H1 (cell line): ENCODE measurements at regions not wholly inside any gene's neighbourhood (a gene's known extent, or its start where the extent isn't known, plus 50 kb on each side); places are given as distances from the start of the nearest gene placed in this dataset.

Source experiments
- CTCF ChIA-PET: fragments of 300-600 bp; sonication (Branson Sonifier 250); formaldehyde crosslinking; loops from one replicate; lab custom pipeline; 2021; ENCODE audit not compliant: partially characterized antibody; lab: Charles Lee
- POLR2A ChIA-PET: fragments of 300-600 bp; sonication (Branson Sonifier 250); formaldehyde crosslinking; loops from one replicate; lab custom pipeline; 2021; ENCODE audit warnings: inconsistent platforms; ENCODE audit not compliant: partially characterized antibody; lab: Charles Lee
- DNase-seq, 2 experiments: peaks; one replicate each; pipeline versions ENCODE4 v3.0.0 to v3.0.0-alpha.2; 2010 to 2022; ENCODE audit warnings: low spot score in 2 of 2, low read depth in 1 of 2, mixed read lengths in 1 of 2
- FAIRE-seq: peaks from 2 replicates; lab custom pipeline; 2011; peaks lifted over from hg19 to GRCh38; lab: Jason Lieb, UNC
- H2AFZ ChIP-seq: 2 replicates; pipeline ENCODE4 v1.8.1; 2012; ENCODE audit warnings: low read length, inconsistent platforms
- H2AK5ac ChIP-seq: 2 replicates; pipeline ENCODE4 v1.6.1; 2013; ENCODE audit warnings: low read depth, low read length
- H2BK120ac ChIP-seq: replicated peaks from 2 replicates; pipeline ENCODE3; 2013; ENCODE audit warnings: low read depth, low read length, inconsistent platforms
- H2BK12ac ChIP-seq: 2 replicates; pipeline ENCODE4 v1.6.1; 2013; ENCODE audit warnings: low read depth, low read length
- H2BK15ac ChIP-seq: 2 replicates; pipeline ENCODE4 v1.6.1; 2013; ENCODE audit warnings: low read length
- H2BK20ac ChIP-seq: 2 replicates; pipeline ENCODE4 v1.6.1; 2013; ENCODE audit warnings: low read length
- H2BK5ac ChIP-seq: 2 replicates; pipeline ENCODE4 v1.6.1; 2013; ENCODE audit warnings: low read depth, low read length
- H3K14ac ChIP-seq: 2 replicates; pipeline ENCODE4 v1.6.1; 2013; ENCODE audit warnings: inconsistent platforms; ENCODE audit not compliant: insufficient read length
- H3K18ac ChIP-seq: 2 replicates; pipeline ENCODE4 v1.6.1; 2013; ENCODE audit warnings: low read length; ENCODE audit errors: extremely low read depth
- H3K23ac ChIP-seq: 2 replicates; pipeline ENCODE4 v1.6.1; 2013; ENCODE audit warnings: inconsistent platforms; ENCODE audit not compliant: insufficient read length
- H3K23me2 ChIP-seq: 2 replicates; pipeline ENCODE4 v1.6.1; 2013; ENCODE audit warnings: low read depth, low read length
- H3K27ac ChIP-seq: 2 replicates; pipeline ENCODE4 v1.6.1; 2011; ENCODE audit warnings: low read depth, low read length, inconsistent platforms
- H3K27me3 ChIP-seq, 4 experiments: replicated peaks in 1 of 4; 1 replicate in 1 of 4; 2 replicates in 3 of 4; pipeline versions ENCODE4 v1.6.1 to v1.8.1; 2011 to 2013; ENCODE audit warnings: low read length in 3 of 4, mild to moderate bottlenecking in 3 of 4, inconsistent platforms in 2 of 4, mixed read lengths in 2 of 4, moderate library complexity in 1 of 4; ENCODE audit not compliant: control insufficient read depth in 3 of 4, insufficient read depth in 3 of 4; ENCODE audit errors: extremely low read depth in 1 of 4
- H3K36me3 ChIP-seq, 4 experiments: 2 replicates each; pipeline versions ENCODE4 v1.6.1 to v1.8.1; 2011 to 2013; ENCODE audit warnings: mild to moderate bottlenecking in 4 of 4, low read length in 3 of 4, moderate library complexity in 2 of 4, control low read depth in 1 of 4, inconsistent platforms in 1 of 4; ENCODE audit not compliant: insufficient read depth in 4 of 4, control insufficient read depth in 2 of 4
- H3K4ac ChIP-seq: replicated peaks from 2 replicates; pipeline ENCODE3; 2013; ENCODE audit warnings: low read length, low read depth, mixed read lengths, inconsistent platforms; ENCODE audit not compliant: insufficient read length
- H3K4me1 ChIP-seq, 4 experiments: replicated peaks in 1 of 4; 1 replicate in 1 of 4; 2 replicates in 3 of 4; pipeline versions ENCODE4 v1.6.1 to v1.8.1; 2011 to 2013; ENCODE audit warnings: low read length in 3 of 4, inconsistent platforms in 2 of 4, mixed read lengths in 1 of 4; ENCODE audit not compliant: insufficient read depth in 4 of 4, control insufficient read depth in 3 of 4
- H3K4me2 ChIP-seq, 2 experiments: 2 replicates each; pipeline versions ENCODE4 v1.6.1 to v1.8.1; 2011 to 2013; ENCODE audit warnings: low read depth in 2 of 2, low read length in 2 of 2, control low read depth in 1 of 2, inconsistent platforms in 1 of 2, mild to moderate bottlenecking in 1 of 2; ENCODE audit not compliant: insufficient read depth in 1 of 2
- H3K4me3 ChIP-seq, 4 experiments: fragments of 200-600, 300-600 bp in 1 of 4; sonication (generic), shearing (Covaris generic), sonication (Bioruptor Twin) in 1 of 4; 2 replicates each; pipeline versions ENCODE4 v1.5.1 to v1.8.1; 2011 to 2016; ENCODE audit warnings: low read length in 4 of 4, low read depth in 3 of 4, control low read depth in 2 of 4, inconsistent platforms in 2 of 4, mild to moderate bottlenecking in 2 of 4, mixed read lengths in 1 of 4, moderate library complexity in 1 of 4; ENCODE audit not compliant: insufficient read depth in 2 of 4; ENCODE audit errors: extremely low read depth in 1 of 4
- H3K56ac ChIP-seq: replicated peaks from 2 replicates; pipeline ENCODE3; 2013; ENCODE audit warnings: low read depth, mild to moderate bottlenecking, mixed read lengths, low read length, inconsistent platforms; ENCODE audit not compliant: insufficient read length
- H3K79me1 ChIP-seq: 2 replicates; pipeline ENCODE4 v1.6.1; 2013; ENCODE audit warnings: low read depth, low read length, control low read depth
- H3K79me2 ChIP-seq, 2 experiments: 2 replicates each; pipeline versions ENCODE4 v1.6.1 to v1.8.1; 2012 to 2013; ENCODE audit warnings: low read length in 2 of 2, mild to moderate bottlenecking in 2 of 2, inconsistent platforms in 1 of 2; ENCODE audit not compliant: insufficient read depth in 2 of 2, control insufficient read depth in 1 of 2
- H3K9ac ChIP-seq, 4 experiments: replicated peaks in 1 of 4; 1 replicate in 1 of 4; 2 replicates in 3 of 4; pipeline versions ENCODE4 v1.6.1 to v1.8.1; 2011 to 2013; ENCODE audit warnings: low read depth in 3 of 4, low read length in 3 of 4, control low read depth in 2 of 4, mild to moderate bottlenecking in 2 of 4, moderate library complexity in 2 of 4, inconsistent platforms in 1 of 4; ENCODE audit errors: extremely low read depth in 1 of 4
- H3K9me3 ChIP-seq, 2 experiments: 2 replicates each; pipeline versions ENCODE4 v1.6.1 to v1.8.1; 2012 to 2013; ENCODE audit warnings: mild to moderate bottlenecking in 2 of 2, moderate library complexity in 2 of 2, control low read depth in 1 of 2, inconsistent platforms in 1 of 2, low read depth in 1 of 2, low read length in 1 of 2, mixed read lengths in 1 of 2; ENCODE audit not compliant: insufficient read depth in 2 of 2
- H4K20me1 ChIP-seq, 2 experiments: replicated peaks in 1 of 2; 2 replicates each; pipeline versions ENCODE3 to v1.8.1; 2011 to 2013; ENCODE audit warnings: inconsistent platforms in 2 of 2, low read length in 2 of 2, mild to moderate bottlenecking in 1 of 2; ENCODE audit not compliant: insufficient read depth in 2 of 2, control insufficient read depth in 1 of 2
- H4K5ac ChIP-seq: 2 replicates; pipeline ENCODE4 v1.6.1; 2013; ENCODE audit warnings: low read length, low read depth, mixed read lengths, inconsistent platforms; ENCODE audit not compliant: insufficient read length
- H4K8ac ChIP-seq: 2 replicates; pipeline ENCODE4 v1.8.0; 2013; ENCODE audit warnings: mild to moderate bottlenecking, moderate library complexity, low read length, inconsistent platforms; ENCODE audit not compliant: insufficient read depth; ENCODE audit errors: extremely low read depth
- H4K91ac ChIP-seq: replicated peaks from 2 replicates; pipeline ENCODE3; 2013; ENCODE audit warnings: low read length, mixed read lengths, inconsistent platforms; ENCODE audit not compliant: insufficient read length
- CHD7 ChIP-seq: fragments of 300-600 bp; sonication (generic); IDR thresholded peaks from 2 replicates; pipeline ENCODE4 v1.7.1; 2012; ENCODE audit warnings: low read length, moderate library complexity, mild to moderate bottlenecking, inconsistent platforms; ENCODE audit not compliant: insufficient replicate concordance
- WGBS, 2 experiments: shearing (Covaris generic) in 1 of 2; methylation state at CpG; one replicate each; pipeline versions ENCODE4 v1.1.6 to v1.1.7; 2013 to 2015; ENCODE audit warnings: low lambda C conversion rate in 2 of 2, mixed read lengths in 2 of 2, inconsistent platforms in 1 of 2, low coverage in 1 of 2, missing lambda C conversion rate in 1 of 2; ENCODE audit not compliant: insufficient replicate concordance in 2 of 2, insufficient coverage in 1 of 2, insufficient read length in 1 of 2; ENCODE audit errors: extremely low coverage in 1 of 2, missing lambda C conversion rate in 1 of 2; 5-methylcytosine and 5-hydroxymethylcytosine counted together

- Histone ChIP-seq H2AK5ac (no peak overlapping the region), H3K9me3 (no peaks in the 10 kb centered on the region), H3K4ac (no peak overlapping the region), H2BK120ac (no peak overlapping the region), H2BK15ac (no peak overlapping the region), H3K9ac (no peak overlapping the region), H3K4me2 (no peak overlapping the region), H3K36me3 (no peaks in the 10 kb centered on the region), H3K4me1 (no peaks in the 10 kb centered on the region), H3K18ac (no peak overlapping the region), H3K79me1 (no peaks in the 10 kb centered on the region), H3K23ac (no peak overlapping the region), H2BK20ac (no peak overlapping the region), H2AFZ (no peak overlapping the region), H2BK5ac (no peak overlapping the region), H3K14ac (no peak overlapping the region), H3K4me3 (no peak overlapping the region), H3K27me3 (no peaks in the 10 kb centered on the region), H2BK12ac (no peak overlapping the region), H4K91ac (no peak overlapping the region), H3K23me2 (no peaks in the 10 kb centered on the region), H3K79me2 (no peaks in the 10 kb centered on the region), H4K8ac (no peak overlapping the region), H3K27ac (no peak overlapping the region), H4K20me1 (no peaks in the 10 kb centered on the region), H4K5ac (no peak overlapping the region), H3K56ac (no peak overlapping the region)
- DNase-seq (no peak), FAIRE-seq (no peak)
- 85% methylated on average over 1 of the region's 1 CpG; no CpG with 5 or more reads in 1 of the 2 experiments for WGBS, 2 experiments
- ChIA-PET POLR2A (no interaction called here), CTCF (interaction anchor here (0.8 kb wide), 1 partner anchor 17 kb away, joined by 3 read pairs; no protein-coding TSS in a partner anchor)
- TF ChIP-seq CHD7: no peak
Measured at GRCh38 chr6:15832841-15833240, 170.0 kb upstream of the DTNBP1 start.
